ENCODE measurements at regions not wholly inside any gene's neighbourhood (a gene's known extent, or its start where the extent isn't known, plus 50 kb on each side); places are given as distances from the start of the nearest gene placed in this dataset.

GRCh38 chr4:159884989-159885388 is 782.1 kb downstream of the RAPGEF2 start:
- TF ChIP-seq CTCF (IDR thresholded peaks at IDR 0.05) (no peak), ZFX (IDR thresholded peaks at IDR 0.05; ENCODE audit: borderline replicate concordance) (no peak)

All from 22Rv1 (cell line).